Thoracic aorta (tissue), 2 donors: ENCODE measurements at regions not wholly inside any gene's neighbourhood (a gene's known extent, or its start where the extent isn't known, plus 50 kb on each side); places are given as distances from the start of the nearest gene placed in this dataset.

Source experiments
- ATAC-seq: fragments of 150-250 bp; one replicate; pipeline ENCODE4 v1.8.0; 2017; ENCODE audit warnings: low read depth; ENCODE audit not compliant: insufficient number of reproducible peaks, low FRiP score
- DNase-seq: peaks from one replicate; pipeline ENCODE4 v3.0.0-alpha.2; 2020; ENCODE audit warnings: low spot score
- H3K27ac ChIP-seq, 2 donors: fragments of 200-600 bp; sonication (generic); 1 replicate in 1 of 2; 2 replicates in 1 of 2; pipeline ENCODE4 v1.5.1; 2016; ENCODE audit warnings: mild to moderate bottlenecking in 2 of 2, moderate library complexity in 2 of 2
- H3K27me3 ChIP-seq: fragments of 200-600 bp; sonication (generic); replicated peaks from 2 replicates; pipeline ENCODE4 v1.6.0; 2016; ENCODE audit warnings: mild to moderate bottlenecking; ENCODE audit not compliant: insufficient read depth
- H3K36me3 ChIP-seq: fragments of 200-600 bp; sonication (generic); one replicate; pipeline ENCODE4 v1.5.1; 2016
- H3K4me1 ChIP-seq, 2 donors: fragments of 200-600 bp; sonication (generic); 1 replicate in 1 of 2; 2 replicates in 1 of 2; pipeline versions ENCODE4 v1.5.1 to v1.6.0; 2016; ENCODE audit warnings: low read depth in 2 of 2, mild to moderate bottlenecking in 1 of 2; ENCODE audit not compliant: control insufficient read depth in 1 of 2
- H3K4me3 ChIP-seq: fragments of 200-600 bp; sonication (generic); 2 replicates; pipeline ENCODE4 v1.5.1; 2016; ENCODE audit warnings: mild to moderate bottlenecking
- H3K9me3 ChIP-seq: fragments of 200-600 bp; sonication (generic); 2 replicates; pipeline ENCODE4 v1.5.1; 2016
- TF ChIP-seq, protein P1 (sequence below): fragments of 200-600 bp; sonication (generic); IDR thresholded peaks from one replicate; pipeline ENCODE4 v1.5.1; 2019; ENCODE audit warnings: antibody characterized with exemption

DNA sequence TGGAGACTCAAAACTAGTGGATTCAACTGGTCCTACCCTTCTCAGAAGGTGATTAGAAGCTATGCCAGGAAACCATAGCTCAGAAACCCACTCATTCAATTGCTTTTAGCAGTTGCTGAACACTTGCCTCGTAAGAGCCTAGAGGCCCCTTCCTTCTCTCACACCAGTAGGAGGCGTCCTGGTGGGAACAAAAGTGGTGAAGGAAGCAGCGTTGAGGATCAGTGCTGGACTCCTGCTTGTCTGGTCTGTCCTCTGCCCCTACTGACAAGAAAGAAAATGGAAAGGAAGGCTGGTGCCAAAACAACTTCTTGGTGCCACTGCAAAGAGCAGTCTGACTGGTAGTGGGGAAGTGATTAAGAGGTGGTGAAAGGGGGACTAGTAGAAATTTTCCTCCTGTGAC, 269.7 kb downstream of the LMO4 start:
- no peaks in the 10 kb centered on the region for H3K9me3 ChIP-seq
- no peaks in the 10 kb centered on the region for H3K27me3 ChIP-seq
- DNase-seq (no peak), ATAC-seq (no peak)
- TF ChIP-seq, protein P1, sequence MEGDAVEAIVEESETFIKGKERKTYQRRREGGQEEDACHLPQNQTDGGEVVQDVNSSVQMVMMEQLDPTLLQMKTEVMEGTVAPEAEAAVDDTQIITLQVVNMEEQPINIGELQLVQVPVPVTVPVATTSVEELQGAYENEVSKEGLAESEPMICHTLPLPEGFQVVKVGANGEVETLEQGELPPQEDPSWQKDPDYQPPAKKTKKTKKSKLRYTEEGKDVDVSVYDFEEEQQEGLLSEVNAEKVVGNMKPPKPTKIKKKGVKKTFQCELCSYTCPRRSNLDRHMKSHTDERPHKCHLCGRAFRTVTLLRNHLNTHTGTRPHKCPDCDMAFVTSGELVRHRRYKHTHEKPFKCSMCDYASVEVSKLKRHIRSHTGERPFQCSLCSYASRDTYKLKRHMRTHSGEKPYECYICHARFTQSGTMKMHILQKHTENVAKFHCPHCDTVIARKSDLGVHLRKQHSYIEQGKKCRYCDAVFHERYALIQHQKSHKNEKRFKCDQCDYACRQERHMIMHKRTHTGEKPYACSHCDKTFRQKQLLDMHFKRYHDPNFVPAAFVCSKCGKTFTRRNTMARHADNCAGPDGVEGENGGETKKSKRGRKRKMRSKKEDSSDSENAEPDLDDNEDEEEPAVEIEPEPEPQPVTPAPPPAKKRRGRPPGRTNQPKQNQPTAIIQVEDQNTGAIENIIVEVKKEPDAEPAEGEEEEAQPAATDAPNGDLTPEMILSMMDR = no peak
- peaks cover 11 to 14% of the 10 kb centered on the region in 2 donors for H3K4me1 ChIP-seq
- no peak overlapping the region for H3K4me3 ChIP-seq
- no peak overlapping the region for H3K27ac ChIP-seq
- no peaks in the 10 kb centered on the region for H3K36me3 ChIP-seq

GRCh38 chr1:87599569-87599968, 270.9 kb downstream of the LMO4 start:
- H3K27ac ChIP-seq = no peak overlapping the region
- DNase-seq (no peak), ATAC-seq (no peak)
- no peak overlapping the region for H3K4me3 ChIP-seq
- H3K4me1 ChIP-seq = peaks cover 7 to 12% of the 10 kb centered on the region in 2 donors
- no peaks in the 10 kb centered on the region for H3K36me3 ChIP-seq
- H3K27me3 ChIP-seq = no peaks in the 10 kb centered on the region
- H3K9me3 ChIP-seq = no peaks in the 10 kb centered on the region
- TF ChIP-seq, protein P1 = no peak

- H3K4me1 ChIP-seq = peaks cover 0 to 7% of the 10 kb centered on the region in 2 donors
- no peak for DNase-seq
- TF ChIP-seq, protein P1 = no peak
- no peak for ATAC-seq
- H3K4me3 ChIP-seq = no peak overlapping the region
- no peak overlapping the region for H3K27ac ChIP-seq
- H3K9me3 ChIP-seq = no peaks in the 10 kb centered on the region
- no peaks in the 10 kb centered on the region for H3K36me3 ChIP-seq
- no peaks in the 10 kb centered on the region for H3K27me3 ChIP-seq
Measured at GRCh38 chr1:87600055-87600850, 271.6 kb downstream of the LMO4 start.

- Histone ChIP-seq H3K36me3 (no peaks in the 10 kb centered on the region), H3K27me3 (no peaks in the 10 kb centered on the region), H3K4me1 (peaks cover 0 to 12% of the 10 kb centered on the region in 2 donors), H3K9me3 (no peaks in the 10 kb centered on the region), H3K27ac (no peak overlapping the region), H3K4me3 (no peak overlapping the region)
- TF ChIP-seq, protein P1 = no peak
- ATAC-seq (no peak), DNase-seq (no peak)
Measured at GRCh38 chr1:87600854-87601253, 272.2 kb downstream of the LMO4 start.

GRCh38 chr1:87603626-87604025, 274.9 kb downstream of the LMO4 start:
- no peaks in the 10 kb centered on the region for H3K27me3 ChIP-seq
- DNase-seq = no peak
- no peaks in the 10 kb centered on the region for H3K36me3 ChIP-seq
- H3K4me1 ChIP-seq = peaks cover 0 to 12% of the 10 kb centered on the region in 2 donors
- TF ChIP-seq, protein P1 = no peak
- H3K9me3 ChIP-seq = no peaks in the 10 kb centered on the region
- H3K4me3 ChIP-seq = no peak overlapping the region
- no peak overlapping the region for H3K27ac ChIP-seq
- ATAC-seq = no peak
